ENCODE measurements at regions not wholly inside any gene's neighbourhood (a gene's known extent, or its start where the extent isn't known, plus 50 kb on each side); places are given as distances from the start of the nearest gene placed in this dataset.

- no peak for DNase-seq (ENCODE audit: extremely low read depth in 1 of 2, low read depth in 1 of 2)
Observed at GRCh38 chr3:56870436-56870835, 68.7 kb upstream of the ARHGEF3 start.

- DNase-seq (ENCODE audit: extremely low read depth in 1 of 2, low read depth in 1 of 2), result no peak
Observed at GRCh38 chr3:56869157-56869889, 67.6 kb upstream of the ARHGEF3 start.

GRCh38 chr3:56868706-56869105 lies 67.0 kb upstream of the ARHGEF3 start:
- DNase-seq (ENCODE audit: extremely low read depth in 1 of 2, low read depth in 1 of 2), result no peak

DNA sequence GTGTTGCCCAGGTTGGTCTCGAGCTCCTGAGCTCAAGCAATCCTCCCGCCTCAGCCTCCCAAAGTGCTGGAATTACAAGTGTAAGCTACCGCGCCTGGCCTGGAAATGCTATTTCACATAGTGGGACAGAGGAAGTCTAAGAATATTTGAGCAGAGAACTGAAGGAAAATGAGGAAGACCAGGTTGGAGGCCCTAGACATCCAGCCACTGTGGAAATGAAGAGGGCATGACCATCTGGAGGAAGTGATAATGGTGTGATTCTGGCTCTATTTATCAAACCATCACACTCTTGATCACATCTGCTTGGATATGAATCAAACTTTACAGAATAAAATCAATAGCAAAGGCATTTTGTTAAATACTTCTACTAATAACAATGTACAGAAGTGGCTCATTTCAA lies 65.9 kb upstream of the ARHGEF3 start:
- DNase-seq (ENCODE audit: extremely low read depth in 1 of 2, low read depth in 1 of 2), result no peak

- no peak for DNase-seq (ENCODE audit: extremely low read depth in 1 of 2, low read depth in 1 of 2)
Observed at GRCh38 chr3:56864918-56865524, 63.3 kb upstream of the ARHGEF3 start.

- DNase-seq (ENCODE audit: extremely low read depth in 1 of 2, low read depth in 1 of 2), result peak in 1 of 2 donors; percentile 37
Observed at GRCh38 chr3:56864090-56864489, 62.3 kb upstream of the ARHGEF3 start.

GRCh38 chr3:56862352-56863062 lies 60.8 kb upstream of the ARHGEF3 start:
- DNase-seq (ENCODE audit: extremely low read depth in 1 of 2, low read depth in 1 of 2), result no peak

DNA sequence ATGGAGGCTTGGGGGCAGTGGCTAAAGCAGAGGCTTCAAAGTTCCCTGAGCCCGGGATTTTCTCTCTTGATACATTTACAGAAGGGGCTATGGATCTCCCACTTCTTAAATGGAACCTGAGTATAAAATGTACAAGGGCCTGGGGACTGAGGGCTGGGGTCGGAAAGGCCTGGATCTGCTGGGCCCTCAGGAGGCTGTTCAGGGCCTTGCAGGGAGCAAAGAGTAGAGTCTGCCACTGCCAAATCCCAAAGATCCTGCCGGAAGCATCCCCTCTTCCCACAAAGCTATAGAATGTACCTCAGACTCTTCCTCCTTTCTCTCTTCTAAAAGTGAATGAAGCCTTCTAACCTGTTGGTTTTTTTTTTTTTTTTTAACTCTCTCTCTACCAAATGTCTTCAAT lies 59.8 kb upstream of the ARHGEF3 start:
- DNase-seq (ENCODE audit: extremely low read depth in 1 of 2, low read depth in 1 of 2), result no peak

DNA sequence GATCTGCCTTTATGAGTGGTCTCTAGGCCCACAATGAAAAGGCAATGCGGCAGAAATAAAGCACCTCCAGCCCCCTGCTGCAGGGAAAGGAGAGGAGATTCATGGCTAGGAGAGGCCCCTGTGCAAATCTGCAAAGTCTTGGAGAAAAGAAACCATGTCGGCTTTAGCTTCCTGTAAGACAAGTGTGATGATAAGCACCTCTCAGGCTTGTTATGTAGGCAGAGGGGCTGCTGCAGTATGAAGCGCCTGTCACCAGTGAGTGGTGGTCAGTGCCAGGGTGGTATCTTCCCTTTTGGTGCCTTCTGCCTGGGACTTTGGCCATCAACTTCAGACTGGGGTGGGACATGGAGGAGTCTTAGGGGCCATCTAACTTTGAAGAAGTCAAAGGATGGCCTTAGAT lies 59.2 kb upstream of the ARHGEF3 start:
- DNase-seq (ENCODE audit: extremely low read depth in 1 of 2, low read depth in 1 of 2), result no peak

- DNase-seq (ENCODE audit: extremely low read depth in 1 of 2, low read depth in 1 of 2), result no peak
Observed at GRCh38 chr3:56860351-56860750, 58.6 kb upstream of the ARHGEF3 start.

DNA sequence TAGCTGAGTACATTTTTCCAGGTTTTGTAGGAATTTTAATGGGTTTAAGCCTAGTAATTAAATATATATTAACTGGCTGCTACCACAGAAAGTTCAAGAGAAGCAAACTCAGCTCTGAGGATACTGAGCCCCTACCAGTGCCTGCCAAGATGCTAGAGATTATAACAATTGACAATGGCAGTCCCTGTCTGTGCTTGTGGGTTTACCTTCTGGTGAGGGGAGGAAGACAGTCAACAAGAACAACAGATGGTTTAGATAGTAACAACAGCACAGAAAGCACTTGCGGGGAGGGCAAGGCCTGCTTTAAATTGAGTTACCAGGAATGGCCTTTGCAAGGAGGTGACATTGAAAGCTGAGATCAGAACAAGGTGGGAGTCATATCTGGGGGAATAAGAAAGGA lies 56.6 kb upstream of the ARHGEF3 start:
- DNase-seq (ENCODE audit: extremely low read depth in 1 of 2, low read depth in 1 of 2), result no peak

DNA sequence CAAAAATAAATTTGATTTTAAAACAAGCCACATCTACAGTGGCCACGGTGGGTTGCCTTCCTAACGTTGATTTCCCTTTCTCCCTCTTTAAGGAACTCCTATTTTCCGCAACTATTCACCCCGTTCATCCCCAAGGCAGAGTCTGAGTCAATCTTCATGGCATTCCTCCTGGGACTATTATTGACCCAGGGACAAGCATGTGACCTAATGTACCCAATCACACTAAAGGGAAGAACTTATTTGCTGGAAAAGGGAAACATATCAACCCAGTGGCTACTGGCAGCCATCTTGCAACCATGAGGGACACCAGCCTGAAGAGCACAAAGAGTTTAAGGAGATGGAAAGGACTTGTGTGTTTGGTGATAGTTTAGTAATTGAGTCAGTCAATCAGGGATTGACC lies 55.4 kb upstream of the ARHGEF3 start:
- no peak for DNase-seq (ENCODE audit: extremely low read depth in 1 of 2, low read depth in 1 of 2)

- DNase-seq (ENCODE audit: extremely low read depth in 1 of 2, low read depth in 1 of 2), result no peak
Observed at GRCh38 chr3:56856752-56857151, 55.0 kb upstream of the ARHGEF3 start.

- no peak for DNase-seq (ENCODE audit: extremely low read depth in 1 of 2, low read depth in 1 of 2)
Observed at GRCh38 chr3:56855856-56856512, 54.2 kb upstream of the ARHGEF3 start.

- no peak for DNase-seq (ENCODE audit: extremely low read depth in 1 of 2, low read depth in 1 of 2)
Observed at GRCh38 chr3:56854856-56855611, 53.3 kb upstream of the ARHGEF3 start.

GRCh38 chr3:56851966-56852884 lies 50.5 kb upstream of the ARHGEF3 start:
- no peak for DNase-seq (ENCODE audit: extremely low read depth in 1 of 2, low read depth in 1 of 2)
